ENCODE measurements at regions not wholly inside any gene's neighbourhood (a gene's known extent, or its start where the extent isn't known, plus 50 kb on each side); places are given as distances from the start of the nearest gene placed in this dataset.
A peak's percentile ranks its signal among the peaks of the same experiment; 100 is the strongest.

- Histone ChIP-seq H3K9me3 (no peaks in the 10 kb centered on the region), H3K4me1 (peaks cover 0 to 12% (median 0%) of the 10 kb centered on the region in 12 donors), H3K27ac (peak overlapping the region in 4 of 12 donors; percentile 20 to 42 (median 30)), H3K4me3 (peak overlapping the region in 2 of 12 donors; percentile 4 to 8), H3K27me3 (peaks cover 0 to 4% (median 0%) of the 10 kb centered on the region in 9 donors), H3K36me3 (no peaks in the 10 kb centered on the region)
- 31 to 51% (median 43%) methylated on average over 4 of the region's 4 CpGs for WGBS, 4 donors
- intact Hi-C loops (cut with DNase I) = loop anchor here in 3 of 10 donors (5.0 kb wide), 1 partner anchor 787 kb away; no protein-coding TSS in a partner anchor
- DNase-seq (no peak), ATAC-seq (no peak)
- no peak for TF ChIP-seq POLR2A (IDR thresholded peaks at IDR 0.05)
- no peak for TF ChIP-seq CTCF (IDR thresholded peaks at IDR 0.05)
Observed at GRCh38 chrX:120790552-120790951, 85.1 kb downstream of the CT47B1 start.

- WGBS, 4 donors = 0 to 4% (median 1%) methylated on average over 5 of the region's 5 CpGs
- H3K4me1 ChIP-seq = peaks cover 0 to 12% (median 0%) of the 10 kb centered on the region in 12 donors
- peak in 1 of 5 donors; percentile 39 for DNase-seq
- peak overlapping the region in 1 of 12 donors; percentile 8 for H3K4me3 ChIP-seq
- no peak for TF ChIP-seq POLR2A (IDR thresholded peaks at IDR 0.05)
- TF ChIP-seq CTCF (IDR thresholded peaks at IDR 0.05) = peak; percentile 59 to 86 (median 70)
- intact Hi-C loops (cut with DNase I) = loop anchor here in 3 of 10 donors (5.0 kb wide), 1 partner anchor 787 kb away; no protein-coding TSS in a partner anchor
- no peaks in the 10 kb centered on the region for H3K36me3 ChIP-seq
- H3K9me3 ChIP-seq = no peaks in the 10 kb centered on the region
- peak; percentile 47 to 82 (median 56) for ATAC-seq
- H3K27ac ChIP-seq = peak overlapping the region in 4 of 12 donors; percentile 20 to 42 (median 30)
- peaks cover 0 to 4% (median 0%) of the 10 kb centered on the region in 9 donors for H3K27me3 ChIP-seq
Observed at GRCh38 chrX:120790118-120790517, 85.5 kb downstream of the CT47B1 start.

GRCh38 chrX:120781403-120781802, 94.3 kb downstream of the CT47B1 start:
- Histone ChIP-seq H3K4me3 (no peak overlapping the region), H3K27me3 (peaks cover 0 to 4% (median 0%) of the 10 kb centered on the region in 9 donors), H3K36me3 (no peaks in the 10 kb centered on the region), H3K27ac (no peak overlapping the region), H3K4me1 (no peaks in the 10 kb centered on the region), H3K9me3 (no peaks in the 10 kb centered on the region)
- ATAC-seq (no peak), DNase-seq (no peak)
- intact Hi-C loops (cut with DNase I) = loop anchor here in 2 of 10 donors (10.0 kb wide), 1 partner anchor 793 kb away; no protein-coding TSS in a partner anchor
- TF ChIP-seq POLR2A (IDR thresholded peaks at IDR 0.05) (no peak), CTCF (IDR thresholded peaks at IDR 0.05) (no peak)
- 23 to 42% (median 29%) methylated on average over 2 of the region's 2 CpGs for WGBS, 4 donors

- ATAC-seq = no peak
- H3K4me1 ChIP-seq = no peaks in the 10 kb centered on the region
- intact Hi-C loops (cut with DNase I) = loop anchor here in 1 of 10 donors (10.0 kb wide), 1 partner anchor 281 kb away; no protein-coding TSS in a partner anchor
- no peaks in the 10 kb centered on the region for H3K27me3 ChIP-seq
- no peaks in the 10 kb centered on the region for H3K9me3 ChIP-seq
- H3K36me3 ChIP-seq = no peaks in the 10 kb centered on the region
- no peak for DNase-seq
- TF ChIP-seq POLR2A (IDR thresholded peaks at IDR 0.05) = no peak
- TF ChIP-seq CTCF (IDR thresholded peaks at IDR 0.05) = no peak
- WGBS, 4 donors = 74 to 95% (median 87%) methylated on average over 3 of the region's 3 CpGs
- H3K27ac ChIP-seq = no peak overlapping the region
- H3K4me3 ChIP-seq = no peak overlapping the region
Observed at GRCh38 chrX:120775959-120776358, 99.7 kb downstream of the CT47B1 start.
